ENCODE measurements at regions not wholly inside any gene's neighbourhood (a gene's known extent, or its start where the extent isn't known, plus 50 kb on each side); places are given as distances from the start of the nearest gene placed in this dataset.
A peak's percentile ranks its signal among the peaks of the same experiment; 100 is the strongest.

- ATAC-seq: no peak
Measured at GRCh38 chr12:116495260-116495659, 63.9 kb upstream of the MAP1LC3B2 start.

DNA sequence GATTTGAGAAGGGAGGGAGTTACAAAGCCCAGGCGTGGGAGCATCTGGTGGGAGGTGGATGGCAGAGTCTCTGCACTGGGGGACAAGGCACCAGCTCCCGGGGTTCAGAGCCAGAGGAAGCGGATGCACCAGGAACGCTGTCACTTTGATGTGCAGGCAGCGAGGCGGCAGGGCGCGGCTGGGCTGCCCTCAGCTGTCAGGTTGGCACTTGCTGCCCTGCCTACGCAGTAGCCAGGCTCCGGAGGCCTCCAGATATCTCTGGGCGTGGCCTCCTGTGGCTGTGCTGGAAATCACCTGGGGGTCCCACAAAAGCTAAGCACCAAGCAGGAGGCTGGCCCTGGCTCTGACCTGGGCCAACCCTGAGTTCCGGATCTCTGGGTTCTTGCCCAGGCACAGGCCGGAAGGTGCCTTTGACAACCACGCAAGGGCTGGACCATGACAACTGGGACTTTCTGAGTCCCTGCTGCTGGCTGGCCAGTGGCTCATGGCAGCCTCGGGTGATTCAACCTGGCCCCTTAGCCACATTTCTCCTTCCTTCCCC lies 62.1 kb upstream of the MAP1LC3B2 start:
- no peak for ATAC-seq

DNA sequence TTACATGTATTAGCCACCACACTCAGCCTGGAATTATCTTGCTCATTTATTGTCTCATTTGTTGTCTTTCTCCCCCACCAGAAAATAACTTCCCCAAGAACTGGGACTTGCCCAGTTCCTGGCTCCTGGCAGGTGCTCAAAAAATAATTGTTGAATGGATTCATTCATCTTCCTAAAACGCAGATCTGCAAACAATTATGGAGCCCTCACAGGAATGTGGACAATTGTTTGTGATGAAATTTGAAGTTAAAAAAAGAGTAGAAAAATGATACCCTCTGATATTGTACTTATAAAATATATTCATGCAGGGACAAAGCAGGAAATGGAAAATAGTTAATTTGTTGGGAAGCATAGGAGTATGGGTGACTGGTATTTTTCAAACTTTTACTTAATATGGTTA lies 60.7 kb upstream of the MAP1LC3B2 start:
- ATAC-seq: no peak

- no peak for ATAC-seq
Measured at GRCh38 chr12:116502141-116502725, 56.9 kb upstream of the MAP1LC3B2 start.

- ATAC-seq: no peak
Measured at GRCh38 chr12:116502989-116503496, 56.1 kb upstream of the MAP1LC3B2 start.

- no peak for ATAC-seq
Measured at GRCh38 chr12:116504438-116504837, 54.7 kb upstream of the MAP1LC3B2 start.

DNA sequence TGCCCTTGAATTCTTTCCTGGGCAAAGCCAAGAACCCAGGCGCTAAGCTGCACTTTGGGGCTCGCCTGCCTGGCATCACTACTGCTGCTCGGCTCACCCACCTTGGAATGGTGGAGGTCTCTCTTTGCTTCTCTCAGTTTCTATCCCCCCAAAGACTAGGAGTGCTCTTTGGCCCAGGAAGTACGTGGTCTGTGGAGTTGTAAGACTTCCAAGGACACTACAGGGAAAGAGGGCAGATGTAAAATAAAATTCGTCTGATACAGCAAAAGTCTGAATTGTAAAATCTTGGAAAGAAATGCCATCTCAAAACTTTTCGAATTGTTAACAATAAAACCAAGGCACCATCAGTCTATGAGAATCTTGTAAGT lies 52.5 kb upstream of the MAP1LC3B2 start:
- no peak for ATAC-seq

DNA sequence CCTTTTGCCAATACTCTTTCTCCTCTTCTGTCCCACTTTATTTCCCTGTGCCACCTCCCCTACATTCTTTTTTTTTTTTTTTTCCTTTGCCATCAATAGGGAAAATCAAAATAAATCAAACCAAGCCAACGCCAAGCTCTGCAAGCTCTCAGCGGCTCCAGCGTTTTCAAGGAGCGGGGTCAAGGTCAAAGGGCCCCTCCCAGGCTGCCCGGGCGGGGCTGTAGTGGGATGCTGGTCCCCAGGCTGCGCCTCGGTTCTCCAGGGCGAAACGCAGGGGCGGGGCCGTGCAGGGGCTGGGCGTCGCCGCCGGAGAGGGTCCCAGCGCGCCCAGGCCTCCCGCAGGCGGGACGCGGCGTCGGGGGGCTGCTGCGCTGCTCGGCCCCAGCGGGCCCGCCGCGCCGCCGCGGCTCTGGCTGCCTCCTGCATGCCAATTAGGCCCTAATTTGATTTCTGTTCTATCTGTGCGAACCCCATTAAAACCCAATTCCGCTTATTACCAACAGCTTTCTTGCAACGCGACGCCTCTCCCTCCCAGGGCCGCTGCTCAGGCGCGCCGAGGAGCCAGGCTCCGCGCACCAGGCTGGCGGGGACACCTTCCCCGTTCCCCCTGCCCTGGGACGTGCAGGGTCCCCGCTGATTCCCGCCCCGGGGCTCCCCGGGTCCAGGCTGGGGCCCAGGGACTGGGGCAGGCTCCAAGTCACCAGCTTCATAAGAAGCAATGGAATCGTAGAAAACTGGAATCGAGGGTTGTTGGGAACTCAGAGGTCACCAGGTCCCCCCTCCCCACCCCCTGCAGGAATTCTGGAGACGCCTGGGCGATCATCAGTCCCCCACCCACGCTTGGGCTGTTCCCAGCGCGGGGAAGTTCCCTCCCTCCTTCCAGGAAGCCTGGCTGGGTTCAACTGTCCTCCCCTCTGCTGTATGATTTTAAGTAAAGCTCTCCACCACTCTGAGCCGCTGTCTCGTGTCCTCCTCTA lies 50.7 kb upstream of the MAP1LC3B2 start:
- ATAC-seq: peak; percentile 30 to 38

All from activated CD4-positive, CD25-positive, alpha-beta regulatory T cell treated with anti-CD3 and anti-CD28 coated beads, Interleukin-2, amount 50 U/mL, for 24 hours (primary cell).